ENCODE measurements at regions not wholly inside any gene's neighbourhood (a gene's known extent, or its start where the extent isn't known, plus 50 kb on each side); places are given as distances from the start of the nearest gene placed in this dataset.
"Not testable (repeated sequence)": the region's sequence is repeated elsewhere in the genome, so short reads cannot be mapped to it uniquely, and the experiment has no call there.

DNA sequence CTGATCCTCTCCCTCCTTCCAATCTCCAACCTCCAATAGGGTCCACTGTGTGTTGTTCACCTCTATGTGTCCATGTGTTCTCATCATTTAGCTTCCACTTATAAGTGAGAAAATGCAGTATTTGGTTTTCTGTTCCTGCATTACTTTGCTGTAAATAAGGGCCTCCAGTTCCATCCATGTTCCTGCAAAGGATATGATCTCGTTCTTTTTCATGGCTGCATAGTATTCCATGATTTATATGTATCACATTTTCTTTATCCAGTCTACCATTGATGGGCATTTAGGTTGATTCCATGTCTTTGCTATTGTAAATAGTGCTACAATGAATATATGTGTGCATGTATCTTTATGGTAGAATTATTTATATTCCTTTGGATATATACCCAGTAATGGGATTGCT lies 123.2 kb upstream of the BMAL1 start:
- not testable (repeated sequence) for TF ChIP-seq POLR2AphosphoS5 (IDR thresholded peaks at IDR 0.05; ENCODE audit: insufficient read depth, low read depth, low read length); CTCF (IDR thresholded peaks at IDR 0.05; ENCODE audit: extremely low read depth in 1 of 2, insufficient read depth in 1 of 2, low read depth in 1 of 2, low read length in 2 of 2); POLR2A (IDR thresholded peaks at IDR 0.05; ENCODE audit: low read depth, low read length)

Data from endothelial cell of umbilical vein (primary cell).